Testis (tissue), 2 donors: ENCODE measurements at regions not wholly inside any gene's neighbourhood (a gene's known extent, or its start where the extent isn't known, plus 50 kb on each side); places are given as distances from the start of the nearest gene placed in this dataset.

Source experiments
- POLR2A ChIP-seq: fragments of 450-650 bp; IDR thresholded peaks from one replicate; pipeline ENCODE4 v1.6.1; 2017; ENCODE audit warnings: antibody characterized with exemption, mild to moderate bottlenecking, moderate library complexity
- TF ChIP-seq, protein P1 (sequence below), 3 experiments: fragments of 450-650 bp in 2 of 3; fragments of 200-600 bp in 1 of 3; sonication (generic) in 1 of 3; IDR thresholded peaks; one replicate each; pipeline ENCODE4 v1.5.1; 2016 to 2019; ENCODE audit warnings: antibody characterized with exemption in 3 of 3, mild to moderate bottlenecking in 2 of 3, moderate library complexity in 1 of 3

DNA sequence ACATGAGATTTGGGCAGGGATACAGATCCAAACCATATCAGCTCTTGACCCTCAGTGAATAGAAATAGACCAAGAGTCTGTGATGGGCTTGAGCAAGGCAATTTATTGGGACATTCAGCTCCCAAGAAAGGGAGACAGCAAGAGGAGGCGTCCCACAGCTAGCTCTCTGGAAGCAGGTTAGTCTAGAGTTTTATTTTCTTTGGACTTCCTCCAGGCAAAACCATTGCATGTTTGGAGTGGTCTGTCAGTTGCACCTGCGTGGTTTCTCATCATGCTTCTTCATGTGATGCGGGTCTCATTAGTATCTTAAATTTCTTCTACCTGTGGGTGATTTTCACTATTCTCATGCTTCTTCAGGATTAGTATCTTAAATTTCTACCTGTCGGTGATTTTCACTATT, 1530.6 kb downstream of the PLA2G4A start:
- TF ChIP-seq, protein P1, sequence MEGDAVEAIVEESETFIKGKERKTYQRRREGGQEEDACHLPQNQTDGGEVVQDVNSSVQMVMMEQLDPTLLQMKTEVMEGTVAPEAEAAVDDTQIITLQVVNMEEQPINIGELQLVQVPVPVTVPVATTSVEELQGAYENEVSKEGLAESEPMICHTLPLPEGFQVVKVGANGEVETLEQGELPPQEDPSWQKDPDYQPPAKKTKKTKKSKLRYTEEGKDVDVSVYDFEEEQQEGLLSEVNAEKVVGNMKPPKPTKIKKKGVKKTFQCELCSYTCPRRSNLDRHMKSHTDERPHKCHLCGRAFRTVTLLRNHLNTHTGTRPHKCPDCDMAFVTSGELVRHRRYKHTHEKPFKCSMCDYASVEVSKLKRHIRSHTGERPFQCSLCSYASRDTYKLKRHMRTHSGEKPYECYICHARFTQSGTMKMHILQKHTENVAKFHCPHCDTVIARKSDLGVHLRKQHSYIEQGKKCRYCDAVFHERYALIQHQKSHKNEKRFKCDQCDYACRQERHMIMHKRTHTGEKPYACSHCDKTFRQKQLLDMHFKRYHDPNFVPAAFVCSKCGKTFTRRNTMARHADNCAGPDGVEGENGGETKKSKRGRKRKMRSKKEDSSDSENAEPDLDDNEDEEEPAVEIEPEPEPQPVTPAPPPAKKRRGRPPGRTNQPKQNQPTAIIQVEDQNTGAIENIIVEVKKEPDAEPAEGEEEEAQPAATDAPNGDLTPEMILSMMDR (IDR thresholded peaks at IDR 0.05), result no peak
- no peak for TF ChIP-seq POLR2A
